MM.1S (cell line): ENCODE measurements at regions not wholly inside any gene's neighbourhood (a gene's known extent, or its start where the extent isn't known, plus 50 kb on each side); places are given as distances from the start of the nearest gene placed in this dataset.

Experiments used
- DNase-seq: peaks from one replicate; pipeline ENCODE4 v3.0.0-alpha.2; 2015
- H2AFZ ChIP-seq: fragments of 300-600 bp; sonication (generic); 2 replicates; pipeline ENCODE4 v1.6.0; 2016; ENCODE audit warnings: antibody characterized with exemption, low read length
- H3F3A ChIP-seq: fragments of 300-600 bp; sonication (generic); 2 replicates; pipeline ENCODE4 v1.6.1; 2016; ENCODE audit warnings: mild to moderate bottlenecking, antibody characterized with exemption, low read length, moderate library complexity, mixed read lengths; ENCODE audit not compliant: insufficient read depth
- H3K27ac ChIP-seq: fragments of 300-600 bp; sonication (generic); 2 replicates; pipeline ENCODE4 v1.5.1; 2016; ENCODE audit warnings: mild to moderate bottlenecking, low read length
- H3K27me3 ChIP-seq: fragments of 300-600 bp; sonication (generic); replicated peaks from 2 replicates; pipeline ENCODE4 v1.6.0; 2016; ENCODE audit warnings: low read length; ENCODE audit not compliant: insufficient read depth
- H3K36me3 ChIP-seq: fragments of 300-600 bp; sonication (generic); replicated peaks from 2 replicates; pipeline ENCODE4 v1.6.1; 2016; ENCODE audit warnings: mild to moderate bottlenecking, low read length, mixed read lengths; ENCODE audit not compliant: insufficient read depth
- H3K4me1 ChIP-seq: fragments of 300-600 bp; sonication (generic); 2 replicates; pipeline ENCODE4 v1.6.1; 2016; ENCODE audit warnings: low read length, mixed read lengths
- H3K4me2 ChIP-seq: fragments of 300-600 bp; sonication (generic); 2 replicates; pipeline ENCODE4 v1.6.0; 2016; ENCODE audit warnings: low read depth, low read length
- H3K4me3 ChIP-seq: fragments of 300-600 bp; sonication (generic); 2 replicates; pipeline ENCODE4 v1.5.1; 2016; ENCODE audit warnings: low read length, mixed read lengths
- H3K79me2 ChIP-seq: fragments of 300-600 bp; sonication (generic); 2 replicates; pipeline ENCODE4 v1.6.1; 2016; ENCODE audit warnings: mixed run types, low read length, mixed read lengths
- H3K9ac ChIP-seq: fragments of 300-600 bp; sonication (generic); 2 replicates; pipeline ENCODE4 v1.6.1; 2016; ENCODE audit warnings: low read length, mixed read lengths
- H3K9me2 ChIP-seq: fragments of 300-600 bp; sonication (generic); replicated peaks from 2 replicates; pipeline ENCODE4 v1.6.1; 2016; ENCODE audit warnings: mild to moderate bottlenecking, low read length, mixed read lengths; ENCODE audit not compliant: insufficient read depth
- H3K9me3 ChIP-seq: fragments of 300-600 bp; sonication (generic); replicated peaks from 2 replicates; pipeline ENCODE4 v1.6.1; 2016; ENCODE audit warnings: mild to moderate bottlenecking, low read length, mixed read lengths; ENCODE audit not compliant: insufficient read depth
- H4K20me1 ChIP-seq: fragments of 300-600 bp; sonication (generic); 2 replicates; pipeline ENCODE4 v1.6.1; 2016; ENCODE audit warnings: mild to moderate bottlenecking, low read length, moderate library complexity, mixed read lengths; ENCODE audit not compliant: insufficient read depth
- CTCF ChIP-seq: fragments of 300-600 bp; sonication (generic); IDR thresholded peaks from 2 replicates; pipeline ENCODE4 v1.5.1; 2016; ENCODE audit warnings: antibody characterized with exemption, low read length, mixed read lengths
- EZH2 ChIP-seq: fragments of 300-600 bp; sonication (generic); optimal IDR thresholded peaks from 2 replicates; pipeline ENCODE3; 2017; ENCODE audit warnings: low read depth, mild to moderate bottlenecking, antibody characterized with exemption, low read length, mixed read lengths
- EZH2phosphoT487 ChIP-seq: fragments of 300-600 bp; sonication (generic); IDR thresholded peaks from 2 replicates; pipeline ENCODE4 v1.6.1; 2018; ENCODE audit warnings: antibody characterized with exemption, low read length

- Histone ChIP-seq H3K4me1 (no peaks in the 10 kb centered on the region), H4K20me1 (no peaks in the 10 kb centered on the region), H3K9me2 (no peaks in the 10 kb centered on the region), H3K79me2 (no peaks in the 10 kb centered on the region), H2AFZ (no peak overlapping the region), H3K9ac (no peak overlapping the region), H3K4me2 (no peak overlapping the region), H3K27me3 (no peaks in the 10 kb centered on the region), H3K4me3 (no peak overlapping the region), H3K9me3 (no peaks in the 10 kb centered on the region), H3K27ac (no peak overlapping the region), H3F3A (no peaks in the 10 kb centered on the region), H3K36me3 (no peaks in the 10 kb centered on the region)
- TF ChIP-seq CTCF, result no peak
- TF ChIP-seq EZH2phosphoT487, result no peak
- TF ChIP-seq EZH2, result no peak
- no peak for DNase-seq
These were observed 121.1 kb downstream of the BOD1 start for GRCh38 chr5:173495225-173495904.

GRCh38 chr5:173494446-173494845, 122.0 kb downstream of the BOD1 start:
- no peaks in the 10 kb centered on the region for H3K9me3 ChIP-seq
- no peaks in the 10 kb centered on the region for H3K79me2 ChIP-seq
- H3K9ac ChIP-seq, result no peak overlapping the region

GRCh38 chr5:173493846-173494245, 122.6 kb downstream of the BOD1 start:
- Histone ChIP-seq H3F3A (no peaks in the 10 kb centered on the region), H3K27ac (no peak overlapping the region), H3K79me2 (no peaks in the 10 kb centered on the region), H4K20me1 (no peaks in the 10 kb centered on the region), H3K9ac (no peak overlapping the region), H3K9me2 (no peaks in the 10 kb centered on the region), H3K4me1 (no peaks in the 10 kb centered on the region), H3K9me3 (no peaks in the 10 kb centered on the region), H3K4me2 (no peak overlapping the region), H3K27me3 (no peaks in the 10 kb centered on the region), H2AFZ (no peak overlapping the region), H3K4me3 (no peak overlapping the region), H3K36me3 (no peaks in the 10 kb centered on the region)
- DNase-seq, result no peak
- TF ChIP-seq EZH2 (no peak), CTCF (no peak), EZH2phosphoT487 (no peak)

More at GRCh38 chr5:173494446-173494845, 122.0 kb downstream of the BOD1 start:
- Histone ChIP-seq H4K20me1 (no peaks in the 10 kb centered on the region), H3K4me2 (no peak overlapping the region), H3K4me1 (no peaks in the 10 kb centered on the region), H2AFZ (no peak overlapping the region), H3K4me3 (no peak overlapping the region), H3K9me2 (no peaks in the 10 kb centered on the region), H3F3A (no peaks in the 10 kb centered on the region), H3K36me3 (no peaks in the 10 kb centered on the region), H3K27me3 (no peaks in the 10 kb centered on the region), H3K27ac (no peak overlapping the region)
- no peak for DNase-seq
- TF ChIP-seq EZH2phosphoT487 (no peak), EZH2 (no peak), CTCF (no peak)
